ENCODE measurements at regions not wholly inside any gene's neighbourhood (a gene's known extent, or its start where the extent isn't known, plus 50 kb on each side); places are given as distances from the start of the nearest gene placed in this dataset.

DNA sequence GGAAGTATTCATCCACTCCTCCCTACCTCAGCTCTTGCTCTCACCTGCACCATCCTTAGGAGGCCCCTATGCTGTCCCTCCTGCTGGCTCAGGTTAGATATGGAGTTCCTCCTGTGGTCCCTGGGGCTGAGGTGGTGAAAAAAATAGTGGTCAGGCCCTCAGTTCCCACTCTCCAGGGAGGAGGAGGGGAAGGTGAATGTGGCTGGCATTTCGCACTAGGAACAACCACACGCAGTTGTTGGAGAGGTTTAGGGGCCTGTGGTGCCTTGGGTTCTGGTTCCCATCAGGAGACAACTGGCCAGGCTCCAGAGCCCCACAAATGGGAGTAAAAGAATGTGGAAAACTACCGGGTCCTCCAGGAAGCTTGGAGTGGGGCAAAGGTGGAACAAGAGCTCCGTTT, 81.7 kb upstream of the HSPA9 start:
- WGBS = 75% methylated on average over 4 of the region's 4 CpGs
- DNase-seq (no peak), ATAC-seq (no peak)
- Histone ChIP-seq H3K27ac (ENCODE audit: low read length) (peak overlapping the region; percentile 25), H3K9me3 (ENCODE audit: control insufficient read depth, low read length) (no peaks in the 10 kb centered on the region), H3K27me3 (ENCODE audit: control insufficient read depth, insufficient read depth) (no peaks in the 10 kb centered on the region), H3K4me1 (ENCODE audit: control insufficient read depth, insufficient read depth, low read length) (no peaks in the 10 kb centered on the region), H3K4me3 (ENCODE audit: low read length) (no peak overlapping the region)
- intact Hi-C loops (cut with DNase I) = no loop called here

- DNase-seq (peak; percentile 61 to 75 (median 72)), ATAC-seq (peak; percentile 45 to 82)
- no peak overlapping the region for H3K27ac ChIP-seq (ENCODE audit: low read length)
- H3K27me3 ChIP-seq (ENCODE audit: control insufficient read depth, insufficient read depth) = no peaks in the 10 kb centered on the region
- no peaks in the 10 kb centered on the region for H3K4me1 ChIP-seq (ENCODE audit: control insufficient read depth, insufficient read depth, low read length)
- no peak overlapping the region for H3K4me3 ChIP-seq (ENCODE audit: low read length)
- no peaks in the 10 kb centered on the region for H3K9me3 ChIP-seq (ENCODE audit: control insufficient read depth, low read length)
- 71% methylated on average over 6 of the region's 6 CpGs for WGBS
- intact Hi-C loops (cut with DNase I) = no loop called here
Measured at GRCh38 chr5:138655530-138656190, 80.5 kb upstream of the HSPA9 start.

DNA sequence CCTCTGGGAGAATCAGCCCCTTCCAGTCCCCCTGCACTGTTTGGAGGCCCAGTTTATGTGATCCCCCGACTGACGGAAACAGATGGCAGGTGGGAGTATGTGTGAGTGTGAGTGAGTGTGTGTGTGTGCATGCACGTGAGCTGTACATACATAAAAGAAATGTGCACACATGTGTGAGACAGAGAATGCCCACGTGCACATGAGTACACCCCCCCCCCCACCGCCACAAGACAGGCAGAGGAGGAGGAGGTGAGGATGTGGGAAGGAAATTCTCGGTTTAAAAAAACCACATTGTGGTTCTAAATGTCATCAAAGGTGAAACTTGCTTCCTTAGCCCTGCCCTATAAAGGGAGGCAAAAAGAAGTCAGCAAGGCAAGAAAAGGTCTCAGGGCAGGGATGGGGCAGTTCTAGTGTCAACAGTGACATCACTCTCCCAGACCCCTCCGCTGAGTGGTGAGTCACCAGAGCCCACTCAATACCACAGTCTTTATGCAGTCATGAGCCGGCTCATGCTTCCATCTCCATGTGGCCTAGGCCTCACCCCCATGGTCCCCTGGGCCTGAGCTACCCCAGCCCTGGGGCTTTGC, 79.2 kb upstream of the HSPA9 start:
- Histone ChIP-seq H3K9me3 (ENCODE audit: control insufficient read depth, low read length) (no peaks in the 10 kb centered on the region), H3K4me3 (ENCODE audit: low read length) (no peak overlapping the region), H3K4me1 (ENCODE audit: control insufficient read depth, insufficient read depth, low read length) (no peaks in the 10 kb centered on the region), H3K27ac (ENCODE audit: low read length) (no peak overlapping the region), H3K27me3 (ENCODE audit: control insufficient read depth, insufficient read depth) (no peaks in the 10 kb centered on the region)
- DNase-seq = no peak
- intact Hi-C loops (cut with DNase I) = no loop called here
- 61% methylated on average over 8 of the region's 8 CpGs for WGBS
- peak in 1 of 2 donors; percentile 58 for ATAC-seq

DNA sequence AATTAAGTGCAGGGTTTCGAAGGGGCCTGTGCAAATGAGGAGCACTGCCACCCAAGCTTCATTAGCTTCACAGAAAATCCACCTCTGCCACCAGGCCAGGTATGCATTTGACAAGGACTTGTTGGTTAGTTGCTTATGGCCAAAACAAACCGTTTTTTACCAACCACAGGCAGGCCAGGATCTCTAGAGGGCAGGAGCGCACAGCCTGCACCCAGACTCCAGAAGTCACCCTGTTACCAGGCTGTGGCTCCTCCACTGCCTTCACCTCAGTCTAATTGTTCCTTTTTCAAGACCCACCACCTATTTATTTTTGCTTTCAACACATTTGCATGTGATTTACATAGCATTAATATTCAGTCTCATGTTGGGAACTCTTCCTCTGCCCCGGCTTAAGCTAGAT, 78.3 kb upstream of the HSPA9 start:
- no peak for ATAC-seq

DNA sequence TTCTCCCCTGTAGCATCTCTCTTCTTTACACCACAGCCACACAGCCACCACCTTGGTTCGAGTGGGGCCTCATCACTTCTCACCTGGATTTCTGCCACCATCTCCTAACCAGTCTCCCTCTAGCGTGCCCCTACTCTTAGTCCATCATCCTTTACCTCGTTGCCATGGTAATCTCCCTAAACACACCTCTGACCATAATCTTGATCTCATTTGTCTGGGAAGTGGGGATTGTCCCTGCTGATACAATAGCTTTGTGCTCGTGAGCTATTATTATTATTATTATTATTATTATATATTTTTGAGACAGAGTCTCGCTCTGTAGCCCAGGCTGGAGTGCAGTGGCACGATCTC, 76.5 kb upstream of the HSPA9 start:
- Histone ChIP-seq H3K27me3 (ENCODE audit: control insufficient read depth, insufficient read depth) (no peaks in the 10 kb centered on the region), H3K27ac (ENCODE audit: low read length) (no peak overlapping the region), H3K4me3 (ENCODE audit: low read length) (no peak overlapping the region), H3K9me3 (ENCODE audit: control insufficient read depth, low read length) (no peaks in the 10 kb centered on the region), H3K4me1 (ENCODE audit: control insufficient read depth, insufficient read depth, low read length) (peaks cover 7% of the 10 kb centered on the region)
- DNase-seq (no peak), ATAC-seq (no peak)
- WGBS = 78% methylated on average over 6 of the region's 6 CpGs
- intact Hi-C loops (cut with DNase I) = no loop called here

More for the DNA sequence above, 78.3 kb upstream of the HSPA9 start:
- no peak for DNase-seq
- H3K9me3 ChIP-seq (ENCODE audit: control insufficient read depth, low read length) = no peaks in the 10 kb centered on the region
- H3K4me3 ChIP-seq (ENCODE audit: low read length) = no peak overlapping the region
- 71% methylated on average over 4 of the region's 4 CpGs for WGBS
- H3K4me1 ChIP-seq (ENCODE audit: control insufficient read depth, insufficient read depth, low read length) = peaks cover 5% of the 10 kb centered on the region
- no peaks in the 10 kb centered on the region for H3K27me3 ChIP-seq (ENCODE audit: control insufficient read depth, insufficient read depth)
- no peak overlapping the region for H3K27ac ChIP-seq (ENCODE audit: low read length)
- intact Hi-C loops (cut with DNase I) = no loop called here

DNA sequence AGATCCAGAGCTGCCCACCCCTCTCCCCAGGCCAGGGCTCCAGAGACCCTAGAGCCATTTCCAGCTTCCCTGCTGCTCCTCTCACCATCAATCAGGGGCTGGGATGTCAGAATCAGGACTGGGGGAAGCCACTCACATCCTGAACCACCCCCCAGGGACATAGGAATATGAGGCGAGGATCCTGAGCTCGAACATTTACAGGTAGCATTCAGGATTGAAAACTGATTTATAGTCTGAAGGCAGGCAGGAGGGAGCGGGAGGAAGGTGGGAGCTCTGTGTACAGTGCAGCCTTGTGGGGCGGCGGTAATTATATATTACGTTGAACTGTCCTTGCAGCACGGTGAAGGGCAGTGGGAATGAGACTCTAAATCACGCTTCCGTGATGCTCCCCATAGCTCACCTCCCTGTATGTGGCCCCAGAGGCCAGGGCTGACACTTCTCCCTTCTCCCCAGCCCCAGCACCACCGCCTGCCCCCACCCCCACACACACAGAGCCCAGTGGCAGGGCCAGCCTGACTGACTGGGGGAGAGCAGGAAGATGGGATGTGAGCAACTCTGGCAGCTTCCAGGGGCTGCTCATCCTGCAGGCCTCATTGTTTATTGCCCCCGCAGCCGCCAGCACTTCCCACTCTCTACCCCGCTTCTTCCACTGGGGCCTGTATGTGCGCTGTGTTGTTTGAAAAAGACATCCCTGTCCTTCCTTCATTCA, 76.0 kb upstream of the HSPA9 start:
- Histone ChIP-seq H3K9me3 (ENCODE audit: control insufficient read depth, low read length) (no peaks in the 10 kb centered on the region), H3K27me3 (ENCODE audit: control insufficient read depth, insufficient read depth) (no peaks in the 10 kb centered on the region), H3K27ac (ENCODE audit: low read length) (no peak overlapping the region), H3K4me1 (ENCODE audit: control insufficient read depth, insufficient read depth, low read length) (peaks cover 7% of the 10 kb centered on the region), H3K4me3 (ENCODE audit: low read length) (no peak overlapping the region)
- no peak for DNase-seq
- 60% methylated on average over 14 of the region's 14 CpGs for WGBS
- no peak for ATAC-seq
- intact Hi-C loops (cut with DNase I) = no loop called here

DNA sequence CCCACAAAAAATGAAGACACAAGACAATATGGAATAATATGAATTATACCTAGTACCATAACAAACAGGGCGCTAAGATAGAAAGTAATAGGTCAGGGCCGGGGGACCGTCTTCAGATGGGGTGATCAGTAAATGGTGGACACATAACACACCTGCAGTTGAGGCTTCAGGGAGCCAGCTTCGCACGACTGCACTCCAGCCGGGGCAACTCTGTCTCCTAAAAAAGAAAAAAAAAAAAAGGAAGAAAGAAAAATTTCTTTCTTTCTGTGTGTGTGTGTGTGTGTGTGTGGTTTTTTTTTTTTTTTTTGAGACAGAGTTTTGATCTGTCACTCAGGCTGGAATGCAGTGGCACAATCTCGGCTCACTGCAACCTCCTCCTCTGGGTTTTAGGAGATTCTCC, 75.0 kb upstream of the HSPA9 start:
- 95% methylated on average over 7 of the region's 7 CpGs for WGBS
- no peak for ATAC-seq
- no peak overlapping the region for H3K27ac ChIP-seq (ENCODE audit: low read length)
- H3K27me3 ChIP-seq (ENCODE audit: control insufficient read depth, insufficient read depth) = no peaks in the 10 kb centered on the region
- no peak overlapping the region for H3K4me3 ChIP-seq (ENCODE audit: low read length)
- H3K9me3 ChIP-seq (ENCODE audit: control insufficient read depth, low read length) = no peaks in the 10 kb centered on the region
- no peak for DNase-seq
- H3K4me1 ChIP-seq (ENCODE audit: control insufficient read depth, insufficient read depth, low read length) = peaks cover 7% of the 10 kb centered on the region
- intact Hi-C loops (cut with DNase I) = no loop called here

- intact Hi-C loops (cut with DNase I) = no loop called here
- no peak overlapping the region for H3K27ac ChIP-seq (ENCODE audit: low read length)
- DNase-seq (no peak), ATAC-seq (no peak)
- H3K27me3 ChIP-seq (ENCODE audit: control insufficient read depth, insufficient read depth) = no peaks in the 10 kb centered on the region
- H3K4me3 ChIP-seq (ENCODE audit: low read length) = no peak overlapping the region
- no peaks in the 10 kb centered on the region for H3K9me3 ChIP-seq (ENCODE audit: control insufficient read depth, low read length)
- 48% methylated on average over 3 of the region's 3 CpGs for WGBS
- H3K4me1 ChIP-seq (ENCODE audit: control insufficient read depth, insufficient read depth, low read length) = peaks cover 7% of the 10 kb centered on the region
Measured at GRCh38 chr5:138649775-138650174, 74.6 kb upstream of the HSPA9 start.

DNA sequence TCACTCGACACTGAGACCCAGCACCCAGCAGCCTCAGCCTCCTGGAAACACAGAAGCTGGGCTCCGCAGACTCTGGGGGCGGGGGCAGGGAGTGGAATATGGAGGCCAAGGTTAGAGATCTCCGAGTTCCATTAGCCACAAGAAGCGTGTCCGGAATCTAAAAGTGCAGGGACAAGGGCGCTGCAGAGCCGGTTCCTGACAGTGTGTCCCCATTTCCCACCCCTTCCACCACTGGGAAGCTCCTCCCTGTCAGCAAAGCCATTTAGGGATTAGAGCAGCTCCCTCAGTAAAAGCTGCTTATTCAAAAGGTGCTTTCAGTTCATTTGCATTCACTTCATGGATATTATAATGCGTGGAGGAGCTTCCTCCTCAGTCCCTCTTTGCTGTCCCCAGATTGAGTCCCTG, 74.1 kb upstream of the HSPA9 start:
- 71% methylated on average over 9 of the region's 9 CpGs for WGBS
- Histone ChIP-seq H3K27ac (ENCODE audit: low read length) (no peak overlapping the region), H3K27me3 (ENCODE audit: control insufficient read depth, insufficient read depth) (no peaks in the 10 kb centered on the region), H3K9me3 (ENCODE audit: control insufficient read depth, low read length) (no peaks in the 10 kb centered on the region), H3K4me3 (ENCODE audit: low read length) (no peak overlapping the region), H3K4me1 (ENCODE audit: control insufficient read depth, insufficient read depth, low read length) (peaks cover 7% of the 10 kb centered on the region)
- DNase-seq = no peak
- no peak for ATAC-seq
- intact Hi-C loops (cut with DNase I) = no loop called here

GRCh38 chr5:138648841-138649240, 73.6 kb upstream of the HSPA9 start:
- WGBS = 90% methylated on average over 2 of the region's 2 CpGs
- no peaks in the 10 kb centered on the region for H3K9me3 ChIP-seq (ENCODE audit: control insufficient read depth, low read length)
- intact Hi-C loops (cut with DNase I) = no loop called here
- no peaks in the 10 kb centered on the region for H3K27me3 ChIP-seq (ENCODE audit: control insufficient read depth, insufficient read depth)
- DNase-seq (no peak), ATAC-seq (no peak)
- H3K27ac ChIP-seq (ENCODE audit: low read length) = no peak overlapping the region
- H3K4me3 ChIP-seq (ENCODE audit: low read length) = no peak overlapping the region
- H3K4me1 ChIP-seq (ENCODE audit: control insufficient read depth, insufficient read depth, low read length) = peaks cover 7% of the 10 kb centered on the region

- H3K27me3 ChIP-seq (ENCODE audit: control insufficient read depth, insufficient read depth) = no peaks in the 10 kb centered on the region
- DNase-seq (no peak), ATAC-seq (peak in 1 of 2 donors; percentile 6)
- WGBS = 86% methylated on average over 5 of the region's 5 CpGs
- H3K4me3 ChIP-seq (ENCODE audit: low read length) = no peak overlapping the region
- H3K27ac ChIP-seq (ENCODE audit: low read length) = no peak overlapping the region
- no peaks in the 10 kb centered on the region for H3K9me3 ChIP-seq (ENCODE audit: control insufficient read depth, low read length)
- intact Hi-C loops (cut with DNase I) = no loop called here
- peaks cover 7% of the 10 kb centered on the region for H3K4me1 ChIP-seq (ENCODE audit: control insufficient read depth, insufficient read depth, low read length)
Measured at GRCh38 chr5:138647794-138648410, 72.7 kb upstream of the HSPA9 start.
